Lower leg skin (tissue), 4 donors: ENCODE measurements at regions not wholly inside any gene's neighbourhood (a gene's known extent, or its start where the extent isn't known, plus 50 kb on each side); places are given as distances from the start of the nearest gene placed in this dataset.

Experiments
- DNase-seq, 2 donors: peaks; one replicate each; pipeline ENCODE4 v3.0.0-alpha.2; 2019; ENCODE audit warnings: low spot score in 2 of 2
- H3K4me3 ChIP-seq: fragments of 200-600 bp; sonication (generic); 2 replicates; pipeline ENCODE4 v1.5.1; 2017; ENCODE audit warnings: mild to moderate bottlenecking, low read depth; ENCODE audit not compliant: poor library complexity, severe bottlenecking
- CTCF ChIP-seq, 3 donors: fragments of 450-650 bp; IDR thresholded peaks; one replicate each; pipeline ENCODE4 v1.5.1; 2016; ENCODE audit warnings: antibody characterized with exemption in 3 of 3, mild to moderate bottlenecking in 3 of 3, moderate library complexity in 2 of 3
- POLR2A ChIP-seq, 2 donors: fragments of 450-650 bp; IDR thresholded peaks; one replicate each; pipeline ENCODE4 v1.6.1; 2016 to 2017; ENCODE audit warnings: antibody characterized with exemption in 2 of 2, mild to moderate bottlenecking in 1 of 2, moderate library complexity in 1 of 2
- WGBS, 2 donors: methylation state at CpG; one replicate each; pipeline ENCODE4 v1.1.5; 2018; 5-methylcytosine and 5-hydroxymethylcytosine counted together
- intact Hi-C: fragments of 100-400 bp; cut with DNase I; formaldehyde crosslinking; loops from one replicate; pipeline ENCODE4 v1.15.0; 2023; ENCODE audit warnings: low total_unique reads

GRCh38 chr9:90112788-90113187, 508.0 kb downstream of the GADD45G start:
- DNase-seq = no peak
- 48 to 53% methylated on average over 4 of the region's 4 CpGs for WGBS, 2 donors
- intact Hi-C loops = loop anchor here (10.0 kb wide), 1 partner anchor 298 kb away; no protein-coding TSS in a partner anchor
- TF ChIP-seq POLR2A (IDR thresholded peaks at IDR 0.05) (no peak), CTCF (IDR thresholded peaks at IDR 0.05) (no peak)
- H3K4me3 ChIP-seq = no peak overlapping the region

GRCh38 chr9:90114641-90115425, 510.0 kb downstream of the GADD45G start:
- 72 to 82% methylated on average over 4 of the region's 4 CpGs for WGBS, 2 donors
- DNase-seq = no peak
- intact Hi-C loops = loop anchor here (10.0 kb wide), 1 partner anchor 300 kb away; no protein-coding TSS in a partner anchor
- H3K4me3 ChIP-seq = no peak overlapping the region
- TF ChIP-seq CTCF (IDR thresholded peaks at IDR 0.05) (no peak), POLR2A (IDR thresholded peaks at IDR 0.05) (no peak)

- TF ChIP-seq POLR2A (IDR thresholded peaks at IDR 0.05) (no peak), CTCF (IDR thresholded peaks at IDR 0.05) (no peak)
- intact Hi-C loops = no loop called here
- no peak for DNase-seq
- H3K4me3 ChIP-seq = no peak overlapping the region
- 73 to 78% methylated on average over 7 of the region's 7 CpGs for WGBS, 2 donors
Measured at GRCh38 chr9:90121762-90122161, 517.0 kb downstream of the GADD45G start.

GRCh38 chr9:90124961-90125360, 517.7 kb downstream of the DIRAS2 start:
- no peak overlapping the region for H3K4me3 ChIP-seq
- DNase-seq = no peak
- intact Hi-C loops = no loop called here
- no peak for TF ChIP-seq CTCF (IDR thresholded peaks at IDR 0.05)
- TF ChIP-seq POLR2A (IDR thresholded peaks at IDR 0.05) = no peak
- WGBS, 2 donors = 45 to 48% methylated on average over 1 of the region's 1 CpG

GRCh38 chr9:90127923-90128322, 514.7 kb downstream of the DIRAS2 start:
- TF ChIP-seq POLR2A (IDR thresholded peaks at IDR 0.05) (no peak), CTCF (IDR thresholded peaks at IDR 0.05) (no peak)
- H3K4me3 ChIP-seq = no peak overlapping the region
- intact Hi-C loops = no loop called here
- WGBS, 2 donors = 89 to 92% methylated on average over 5 of the region's 5 CpGs
- no peak for DNase-seq
